GM21717 (cell line): ENCODE measurements at regions not wholly inside any gene's neighbourhood (a gene's known extent, or its start where the extent isn't known, plus 50 kb on each side); places are given as distances from the start of the nearest gene placed in this dataset.

Source experiments
- ATAC-seq: cut with Tn5 transposase; IDR thresholded peaks from one replicate; pipeline ENCODE4 v1.9.1; 2021; ENCODE audit warnings: mild to moderate bottlenecking, moderate library complexity; ENCODE audit not compliant: unreplicated experiment

- no peak for ATAC-seq
Observed at GRCh38 chr21:15149600-15150224, 84.9 kb upstream of the NRIP1 start.

GRCh38 chr21:15151385-15152103, 86.7 kb upstream of the NRIP1 start:
- no peak for ATAC-seq

GRCh38 chr21:15152591-15152990, 87.8 kb upstream of the NRIP1 start:
- ATAC-seq, result no peak

- no peak for ATAC-seq
Observed at GRCh38 chr21:15159382-15160020, 94.7 kb upstream of the NRIP1 start.

- no peak for ATAC-seq
Observed at GRCh38 chr21:15160136-15160535, 95.3 kb upstream of the NRIP1 start.

GRCh38 chr21:15162921-15163320, 98.1 kb upstream of the NRIP1 start:
- no peak for ATAC-seq

- ATAC-seq, result no peak
Observed at GRCh38 chr21:15164273-15164672, 99.5 kb upstream of the NRIP1 start.

GRCh38 chr21:15164678-15165303, 100.0 kb upstream of the NRIP1 start:
- ATAC-seq, result no peak

GRCh38 chr21:15170614-15171013, 105.8 kb upstream of the NRIP1 start:
- ATAC-seq, result no peak

- ATAC-seq, result no peak
Observed at GRCh38 chr21:15171546-15171945, 106.7 kb upstream of the NRIP1 start.

GRCh38 chr21:15172963-15173362, 108.2 kb upstream of the NRIP1 start:
- ATAC-seq, result no peak

- ATAC-seq, result no peak
Observed at GRCh38 chr21:15174923-15175322, 110.1 kb upstream of the NRIP1 start.

- ATAC-seq, result no peak
Observed at GRCh38 chr21:15182731-15183130, 117.9 kb upstream of the NRIP1 start.

GRCh38 chr21:15183813-15184257, 119.0 kb upstream of the NRIP1 start:
- no peak for ATAC-seq

GRCh38 chr21:15190412-15190811, 125.6 kb upstream of the NRIP1 start:
- no peak for ATAC-seq

- ATAC-seq, result no peak
Observed at GRCh38 chr21:15190837-15191236, 126.0 kb upstream of the NRIP1 start.

- no peak for ATAC-seq
Observed at GRCh38 chr21:15191342-15191741, 126.5 kb upstream of the NRIP1 start.

GRCh38 chr21:15192243-15192642, 127.4 kb upstream of the NRIP1 start:
- ATAC-seq, result no peak

- no peak for ATAC-seq
Observed at GRCh38 chr21:15193937-15194336, 129.1 kb upstream of the NRIP1 start.

- no peak for ATAC-seq
Observed at GRCh38 chr21:15195104-15195503, 130.3 kb upstream of the NRIP1 start.

GRCh38 chr21:15195768-15196167, 131.0 kb upstream of the NRIP1 start:
- ATAC-seq, result no peak

- ATAC-seq, result no peak
Observed at GRCh38 chr21:15197696-15198095, 132.9 kb upstream of the NRIP1 start.
